Naive thymus-derived CD4-positive, alpha-beta T cell (primary cell): ENCODE measurements at regions not wholly inside any gene's neighbourhood (a gene's known extent, or its start where the extent isn't known, plus 50 kb on each side); places are given as distances from the start of the nearest gene placed in this dataset.

Source experiments
- ATAC-seq: fragments of 150-1000 bp; cut with Tn5 transposase; 2 replicates; pipeline ENCODE4 v1.10.0; 2021; ENCODE audit warnings: mild to moderate bottlenecking, moderate library complexity
- CTCF ChIA-PET: fragments of 350-600 bp; sonication (Branson Sonifier 250); formaldehyde crosslinking; loops from one replicate; lab custom pipeline; 2021; ENCODE audit warnings: antibody characterized with exemption; lab: Charles Lee
- POLR2A ChIA-PET: fragments of 350-600 bp; sonication (Branson Sonifier 250); formaldehyde crosslinking; loops from one replicate; lab custom pipeline; 2021; ENCODE audit warnings: antibody characterized with exemption, inconsistent platforms; lab: Charles Lee
- DNase-seq, 9 donors: peaks; one replicate each; pipeline versions ENCODE4 v3.0.0 to v3.0.0-alpha.2; 2020 to 2022; ENCODE audit warnings: mixed read lengths in 1 of 9
- H3K27ac ChIP-seq: one replicate; pipeline ENCODE4 v1.7.0; 2013; ENCODE audit warnings: mild to moderate bottlenecking, low read depth, low read length, moderate library complexity
- H3K27me3 ChIP-seq, 2 donors: one replicate each; pipeline ENCODE4 v1.7.0; 2013; ENCODE audit warnings: low read length in 2 of 2, mild to moderate bottlenecking in 2 of 2, moderate library complexity in 2 of 2; ENCODE audit not compliant: control insufficient read depth in 2 of 2, insufficient read depth in 2 of 2
- H3K36me3 ChIP-seq, 3 experiments: 1 replicate in 2 of 3; 2 replicates in 1 of 3; pipeline ENCODE4 v1.7.0; 2013; ENCODE audit warnings: low read length in 3 of 3, mild to moderate bottlenecking in 3 of 3, moderate library complexity in 1 of 3; ENCODE audit not compliant: insufficient read depth in 3 of 3, control insufficient read depth in 2 of 3
- H3K4me1 ChIP-seq, 2 donors: one replicate each; pipeline ENCODE4 v1.7.0; 2013; ENCODE audit warnings: low read length in 2 of 2, mild to moderate bottlenecking in 2 of 2, moderate library complexity in 1 of 2; ENCODE audit not compliant: control insufficient read depth in 2 of 2, insufficient read depth in 2 of 2
- H3K4me3 ChIP-seq: 2 replicates; pipeline ENCODE4 v1.7.0; 2013; ENCODE audit warnings: mild to moderate bottlenecking, low read length
- H3K9me3 ChIP-seq, 3 experiments: 1 replicate in 2 of 3; 2 replicates in 1 of 3; pipeline ENCODE4 v1.7.0; 2013; ENCODE audit warnings: low read length in 3 of 3; ENCODE audit not compliant: control insufficient read depth in 2 of 3
- H3K27ac Mint-ChIP-seq, 9 donors: one replicate each; pipeline ENCODE4 v1.8.0; 2020 to 2022; ENCODE audit warnings: mixed read lengths in 9 of 9, mild to moderate bottlenecking in 8 of 9, moderate library complexity in 5 of 9, inconsistent platforms in 2 of 9
- H3K27me3 Mint-ChIP-seq, 5 donors: one replicate each; pipeline ENCODE4 v1.8.0; 2021 to 2022; ENCODE audit warnings: mixed read lengths in 5 of 5, mild to moderate bottlenecking in 1 of 5
- H3K36me3 Mint-ChIP-seq, 5 donors: one replicate each; pipeline ENCODE4 v1.8.0; 2020 to 2022; ENCODE audit warnings: mixed read lengths in 5 of 5, mild to moderate bottlenecking in 3 of 5, inconsistent platforms in 1 of 5
- H3K4me1 Mint-ChIP-seq, 7 donors: one replicate each; pipeline ENCODE4 v1.8.0; 2020 to 2022; ENCODE audit warnings: mixed read lengths in 7 of 7, mild to moderate bottlenecking in 3 of 7, inconsistent platforms in 1 of 7
- H3K4me3 Mint-ChIP-seq, 10 donors: one replicate each; pipeline ENCODE4 v1.8.0; 2020 to 2022; ENCODE audit warnings: mild to moderate bottlenecking in 10 of 10, mixed read lengths in 10 of 10, moderate library complexity in 6 of 10, inconsistent platforms in 2 of 10
- H3K9me3 Mint-ChIP-seq, 11 donors: one replicate each; pipeline ENCODE4 v1.8.0; 2020 to 2022; ENCODE audit warnings: mixed read lengths in 11 of 11, mild to moderate bottlenecking in 4 of 11, inconsistent platforms in 1 of 11, moderate library complexity in 1 of 11
- intact Hi-C, 2 donors: fragments of 100-400 bp; cut with micrococcal nuclease; formaldehyde crosslinking; loops; one replicate each; pipeline ENCODE4 v1.15.1; 2023

- DNase-seq, result no peak
- ChIA-PET CTCF (no interaction called here), POLR2A (no interaction called here)
- no peaks in the 10 kb centered on the region for H3K4me1 Mint-ChIP-seq
- H3K36me3 Mint-ChIP-seq, result peaks cover 0 to 7% (median 0%) of the 10 kb centered on the region in 5 donors
- intact Hi-C loops, result no loop called here
- no peak overlapping the region for H3K4me3 Mint-ChIP-seq
- no peaks in the 10 kb centered on the region for H3K9me3 ChIP-seq
- H3K4me3 ChIP-seq, result no peak overlapping the region
- no peaks in the 10 kb centered on the region for H3K36me3 ChIP-seq
- H3K9me3 Mint-ChIP-seq, result peaks cover 0 to 29% (median 8%) of the 10 kb centered on the region in 11 donors
- H3K27me3 ChIP-seq, result no peaks in the 10 kb centered on the region
- H3K27ac Mint-ChIP-seq, result no peak overlapping the region
- ATAC-seq, result no peak
- H3K27ac ChIP-seq, result no peak overlapping the region
- no peaks in the 10 kb centered on the region for H3K4me1 ChIP-seq
- H3K27me3 Mint-ChIP-seq, result no peaks in the 10 kb centered on the region
Measured at GRCh38 chr18:43882358-43883055, 605.2 kb upstream of the SYT4 start.

- no peak overlapping the region for H3K4me3 ChIP-seq
- H3K4me3 Mint-ChIP-seq, result no peak overlapping the region
- H3K27me3 ChIP-seq, result no peaks in the 10 kb centered on the region
- H3K36me3 ChIP-seq, result no peaks in the 10 kb centered on the region
- H3K27ac ChIP-seq, result no peak overlapping the region
- H3K9me3 ChIP-seq, result no peaks in the 10 kb centered on the region
- no peaks in the 10 kb centered on the region for H3K27me3 Mint-ChIP-seq
- no peaks in the 10 kb centered on the region for H3K4me1 Mint-ChIP-seq
- ATAC-seq (no peak), DNase-seq (no peak)
- intact Hi-C loops, result no loop called here
- H3K36me3 Mint-ChIP-seq, result peaks cover 0 to 7% (median 0%) of the 10 kb centered on the region in 5 donors
- no peaks in the 10 kb centered on the region for H3K4me1 ChIP-seq
- ChIA-PET POLR2A (no interaction called here), CTCF (no interaction called here)
- peaks cover 0 to 18% (median 7%) of the 10 kb centered on the region in 11 donors for H3K9me3 Mint-ChIP-seq
- no peak overlapping the region for H3K27ac Mint-ChIP-seq
Measured at GRCh38 chr18:43883886-43884285, 606.6 kb upstream of the SYT4 start.

- ATAC-seq (no peak), DNase-seq (no peak)
- Mint-ChIP-seq H3K4me1 (no peaks in the 10 kb centered on the region), H3K27ac (no peak overlapping the region), H3K9me3 (peaks cover 0 to 22% (median 3%) of the 10 kb centered on the region in 11 donors), H3K4me3 (no peak overlapping the region), H3K36me3 (no peaks in the 10 kb centered on the region), H3K27me3 (no peaks in the 10 kb centered on the region)
- no peaks in the 10 kb centered on the region for H3K27me3 ChIP-seq
- no peak overlapping the region for H3K27ac ChIP-seq
- ChIA-PET CTCF (no interaction called here), POLR2A (no interaction called here)
- no peaks in the 10 kb centered on the region for H3K36me3 ChIP-seq
- no peak overlapping the region for H3K4me3 ChIP-seq
- H3K9me3 ChIP-seq, result no peaks in the 10 kb centered on the region
- intact Hi-C loops, result no loop called here
- H3K4me1 ChIP-seq, result no peaks in the 10 kb centered on the region
Measured at GRCh38 chr18:43886341-43886740, 609.1 kb upstream of the SYT4 start.

GRCh38 chr18:43887491-43887890 is 610.2 kb upstream of the SYT4 start:
- Histone ChIP-seq H3K9me3 (no peaks in the 10 kb centered on the region), H3K4me3 (no peak overlapping the region), H3K36me3 (no peaks in the 10 kb centered on the region), H3K27me3 (no peaks in the 10 kb centered on the region), H3K4me1 (no peaks in the 10 kb centered on the region), H3K27ac (no peak overlapping the region)
- H3K36me3 Mint-ChIP-seq, result no peaks in the 10 kb centered on the region
- ATAC-seq (no peak), DNase-seq (no peak)
- H3K9me3 Mint-ChIP-seq, result peaks cover 0 to 22% (median 3%) of the 10 kb centered on the region in 11 donors
- POLR2A ChIA-PET, result no interaction called here
- no peaks in the 10 kb centered on the region for H3K4me1 Mint-ChIP-seq
- no peak overlapping the region for H3K27ac Mint-ChIP-seq
- intact Hi-C loops, result no loop called here
- H3K27me3 Mint-ChIP-seq, result no peaks in the 10 kb centered on the region
- CTCF ChIA-PET, result no interaction called here
- H3K4me3 Mint-ChIP-seq, result no peak overlapping the region

- Mint-ChIP-seq H3K36me3 (no peaks in the 10 kb centered on the region), H3K4me3 (no peak overlapping the region), H3K27ac (no peak overlapping the region), H3K9me3 (peaks cover 0 to 22% (median 6%) of the 10 kb centered on the region in 11 donors), H3K4me1 (no peaks in the 10 kb centered on the region), H3K27me3 (no peaks in the 10 kb centered on the region)
- no peaks in the 10 kb centered on the region for H3K36me3 ChIP-seq
- no peak overlapping the region for H3K4me3 ChIP-seq
- ChIA-PET CTCF (no interaction called here), POLR2A (no interaction called here)
- intact Hi-C loops, result no loop called here
- ATAC-seq (no peak), DNase-seq (no peak)
- H3K27me3 ChIP-seq, result no peaks in the 10 kb centered on the region
- no peaks in the 10 kb centered on the region for H3K9me3 ChIP-seq
- H3K4me1 ChIP-seq, result no peaks in the 10 kb centered on the region
- no peak overlapping the region for H3K27ac ChIP-seq
Measured at GRCh38 chr18:43888598-43888997, 611.3 kb upstream of the SYT4 start.

GRCh38 chr18:43893001-43893637 is 615.8 kb upstream of the SYT4 start:
- H3K27me3 Mint-ChIP-seq, result no peaks in the 10 kb centered on the region
- no peak overlapping the region for H3K27ac Mint-ChIP-seq
- no peak overlapping the region for H3K4me3 Mint-ChIP-seq
- no peaks in the 10 kb centered on the region for H3K4me1 Mint-ChIP-seq
- no peaks in the 10 kb centered on the region for H3K36me3 ChIP-seq
- ChIA-PET CTCF (no interaction called here), POLR2A (no interaction called here)
- H3K4me3 ChIP-seq, result no peak overlapping the region
- H3K9me3 ChIP-seq, result no peaks in the 10 kb centered on the region
- H3K27ac ChIP-seq, result no peak overlapping the region
- ATAC-seq, result no peak
- no peaks in the 10 kb centered on the region for H3K4me1 ChIP-seq
- intact Hi-C loops, result no loop called here
- H3K9me3 Mint-ChIP-seq, result peaks cover 0 to 34% (median 6%) of the 10 kb centered on the region in 11 donors
- DNase-seq, result no peak
- no peaks in the 10 kb centered on the region for H3K27me3 ChIP-seq
- no peaks in the 10 kb centered on the region for H3K36me3 Mint-ChIP-seq
